NCI-H1105 (cell line): ENCODE measurements at regions not wholly inside any gene's neighbourhood (a gene's known extent, or its start where the extent isn't known, plus 50 kb on each side); places are given as distances from the start of the nearest gene placed in this dataset.
"Not testable (repeated sequence)": the region's sequence is repeated elsewhere in the genome, so short reads cannot be mapped to it uniquely, and the experiment has no call there.

Source experiments
- DNase-seq: peaks from one replicate; lab custom pipeline; 2025; lab: John Stamatoyannopoulos, UW

GRCh38 chr3:191518861-191519260, 57.9 kb downstream of the PYDC2 start:
- no peak for DNase-seq

GRCh38 chr3:191521055-191521454, 60.1 kb downstream of the PYDC2 start:
- DNase-seq, result no peak

GRCh38 chr3:191523148-191523547, 62.2 kb downstream of the PYDC2 start:
- peak; percentile 64 for DNase-seq

GRCh38 chr3:191528589-191528988, 67.6 kb downstream of the PYDC2 start:
- DNase-seq, result no peak

- no peak for DNase-seq
These were observed 69.0 kb downstream of the PYDC2 start for GRCh38 chr3:191529992-191530391.

GRCh38 chr3:191531434-191531972, 70.5 kb downstream of the PYDC2 start:
- no peak for DNase-seq

GRCh38 chr3:191543018-191543417, 82.1 kb downstream of the PYDC2 start:
- DNase-seq, result no peak

- no peak for DNase-seq
These were observed 82.9 kb downstream of the PYDC2 start for GRCh38 chr3:191543897-191544296.

GRCh38 chr3:191549357-191549756, 88.4 kb downstream of the PYDC2 start:
- no peak for DNase-seq

GRCh38 chr3:191555037-191555436, 94.1 kb downstream of the PYDC2 start:
- no peak for DNase-seq

- no peak for DNase-seq
These were observed 96.4 kb downstream of the PYDC2 start for GRCh38 chr3:191557322-191557721.

- no peak for DNase-seq
These were observed 102.8 kb downstream of the PYDC2 start for GRCh38 chr3:191563722-191564121.

- DNase-seq, result no peak
These were observed 105.5 kb downstream of the PYDC2 start for GRCh38 chr3:191566469-191566868.

GRCh38 chr3:191568206-191568605, 107.2 kb downstream of the PYDC2 start:
- no peak for DNase-seq

- no peak for DNase-seq
These were observed 131.1 kb downstream of the PYDC2 start for GRCh38 chr3:191592105-191592504.

GRCh38 chr3:191593486-191593885, 132.5 kb downstream of the PYDC2 start:
- DNase-seq, result no peak

- not testable (repeated sequence) for DNase-seq
These were observed 154.5 kb downstream of the PYDC2 start for GRCh38 chr3:191615511-191615910.

GRCh38 chr3:191624299-191624698, 163.3 kb downstream of the PYDC2 start:
- DNase-seq, result no peak

GRCh38 chr3:191627064-191627463, 166.1 kb downstream of the PYDC2 start:
- no peak for DNase-seq

GRCh38 chr3:191628571-191628970, 167.6 kb downstream of the PYDC2 start:
- DNase-seq, result no peak

GRCh38 chr3:191631496-191631895, 170.5 kb downstream of the PYDC2 start:
- no peak for DNase-seq

- no peak for DNase-seq
These were observed 173.9 kb downstream of the PYDC2 start for GRCh38 chr3:191634902-191635301.

- DNase-seq, result no peak
These were observed 176.6 kb downstream of the PYDC2 start for GRCh38 chr3:191637611-191638010.

GRCh38 chr3:191641789-191642188, 180.8 kb downstream of the PYDC2 start:
- DNase-seq, result no peak

- no peak for DNase-seq
These were observed 183.3 kb downstream of the PYDC2 start for GRCh38 chr3:191644291-191644690.
